Left lung (tissue), 4 donors: ENCODE measurements at regions not wholly inside any gene's neighbourhood (a gene's known extent, or its start where the extent isn't known, plus 50 kb on each side); places are given as distances from the start of the nearest gene placed in this dataset.
"Not testable (repeated sequence)": the region's sequence is repeated elsewhere in the genome, so short reads cannot be mapped to it uniquely, and the experiment has no call there.

Experiments
- ATAC-seq: fragments of 200-7000 bp; cut with Tn5 transposase; one replicate; pipeline ENCODE4 v1.9.1; 2020; ENCODE audit warnings: moderate library complexity
- DNase-seq, 4 donors: peaks; one replicate each; pipeline ENCODE4 v3.0.0-alpha.2; 2013 to 2020
- H3K27ac ChIP-seq, 2 donors: fragments of 200-600 bp; sonication (generic) in 1 of 2; one replicate each; pipeline versions ENCODE4 v1.5.0 to v1.8.0; 2020 to 2021
- H3K27me3 ChIP-seq, 2 donors: fragments of 200-600 bp; sonication (generic) in 1 of 2; one replicate each; pipeline versions ENCODE4 v1.5.0 to v1.8.0; 2020 to 2021
- H3K36me3 ChIP-seq, 2 donors: fragments of 200-600 bp; sonication (generic) in 1 of 2; one replicate each; pipeline versions ENCODE4 v1.5.0 to v1.8.0; 2020 to 2021
- H3K4me1 ChIP-seq, 2 donors: fragments of 200-600 bp; one replicate each; pipeline ENCODE4 v1.8.0; 2021
- H3K4me3 ChIP-seq, 2 donors: fragments of 200-600 bp; sonication (generic) in 1 of 2; one replicate each; pipeline versions ENCODE4 v1.5.0 to v1.8.0; 2020 to 2021; ENCODE audit warnings: mild to moderate bottlenecking in 1 of 2
- H3K9me3 ChIP-seq, 2 donors: fragments of 200-600 bp; sonication (generic) in 1 of 2; one replicate each; pipeline versions ENCODE4 v1.5.0 to v1.8.0; 2020 to 2021
- CTCF ChIP-seq, 2 donors: fragments of 200-600 bp; sonication (generic) in 1 of 2; IDR thresholded peaks; one replicate each; pipeline versions ENCODE4 v1.5.0 to v1.8.0; 2021; ENCODE audit warnings: antibody characterized with exemption in 2 of 2
- intact Hi-C, 2 donors: fragments of 100-400 bp; cut with DNase I; formaldehyde crosslinking; loops; one replicate each; pipeline versions ENCODE4 v1.11.2 to v1.14.2; 2022
- donor health status: DM: no; HTN: yes; CAD: no.
- donor health status: DM: no; HTN: no; CAD: no.

GRCh38 chr13:106089261-106089980 lies 446.0 kb downstream of the EFNB2 start:
- intact Hi-C loops, result loop anchor here in 1 of 2 donors (10.0 kb wide), 1 partner anchor 445 kb away; the partner anchor contains the start of gene EFNB2
- no peak overlapping the region for H3K27ac ChIP-seq
- no peak for TF ChIP-seq CTCF (IDR thresholded peaks at IDR 0.05)

DNA sequence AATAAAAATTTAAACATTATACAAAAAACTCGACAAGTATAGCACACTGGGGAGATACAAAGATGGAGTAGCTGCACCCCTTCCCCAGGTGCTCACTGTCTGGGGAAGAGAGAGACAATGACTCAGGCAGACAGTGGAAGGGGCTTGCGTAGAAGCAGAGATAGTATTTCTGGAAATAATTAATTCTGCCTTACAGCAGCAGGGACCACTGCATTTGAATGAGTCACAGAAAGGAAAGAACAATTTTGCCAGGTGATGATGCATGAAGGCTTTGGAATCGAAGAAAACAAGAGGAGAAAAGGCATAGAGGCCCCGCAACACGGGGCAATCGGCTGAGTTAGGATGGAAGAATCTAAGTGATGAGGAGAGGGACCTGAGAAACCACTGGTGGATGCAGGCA lies 447.4 kb downstream of the EFNB2 start:
- intact Hi-C loops, result loop anchor here in 1 of 2 donors (10.0 kb wide), 1 partner anchor 447 kb away; the partner anchor contains the start of gene EFNB2
- no peak for DNase-seq

More at GRCh38 chr13:106089261-106089980, 446.0 kb downstream of the EFNB2 start:
- Histone ChIP-seq H3K9me3 (no peaks in the 10 kb centered on the region), H3K27me3 (no peaks in the 10 kb centered on the region), H3K4me1 (no peaks in the 10 kb centered on the region), H3K36me3 (no peaks in the 10 kb centered on the region), H3K4me3 (no peak overlapping the region)
- DNase-seq, result no peak
- ATAC-seq, result no peak

GRCh38 chr13:106087201-106087600 lies 448.3 kb downstream of the EFNB2 start:
- intact Hi-C loops, result loop anchor here in 1 of 2 donors (10.0 kb wide), 1 partner anchor 448 kb away; the partner anchor contains the start of gene EFNB2
- DNase-seq, result no peak
- H3K27ac ChIP-seq, result no peak overlapping the region

More for the DNA sequence above, 447.4 kb downstream of the EFNB2 start:
- Histone ChIP-seq H3K36me3 (no peaks in the 10 kb centered on the region), H3K27ac (no peak overlapping the region), H3K9me3 (no peaks in the 10 kb centered on the region), H3K4me3 (no peak overlapping the region), H3K4me1 (no peaks in the 10 kb centered on the region), H3K27me3 (no peaks in the 10 kb centered on the region)
- no peak for ATAC-seq
- no peak for TF ChIP-seq CTCF (IDR thresholded peaks at IDR 0.05)

GRCh38 chr13:106083620-106084350 lies 451.7 kb downstream of the EFNB2 start:
- ATAC-seq, result peak; percentile 96

More at GRCh38 chr13:106087201-106087600, 448.3 kb downstream of the EFNB2 start:
- H3K9me3 ChIP-seq, result no peaks in the 10 kb centered on the region
- H3K4me3 ChIP-seq, result no peak overlapping the region
- H3K36me3 ChIP-seq, result no peaks in the 10 kb centered on the region
- no peaks in the 10 kb centered on the region for H3K27me3 ChIP-seq
- no peak for TF ChIP-seq CTCF (IDR thresholded peaks at IDR 0.05)
- no peaks in the 10 kb centered on the region for H3K4me1 ChIP-seq
- no peak for ATAC-seq

GRCh38 chr13:106081221-106081620 lies 454.2 kb downstream of the EFNB2 start:
- not testable (repeated sequence) for H3K4me1 ChIP-seq, H3K9me3 ChIP-seq, H3K36me3 ChIP-seq, H3K4me3 ChIP-seq, DNase-seq, H3K27ac ChIP-seq, ATAC-seq, H3K27me3 ChIP-seq
- intact Hi-C loops, result loop anchor here in 1 of 2 donors (10.0 kb wide), 1 partner anchor 454 kb away; the partner anchor contains the start of gene EFNB2

More at GRCh38 chr13:106083620-106084350, 451.7 kb downstream of the EFNB2 start:
- H3K4me1 ChIP-seq, result no peaks in the 10 kb centered on the region
- H3K9me3 ChIP-seq, result no peaks in the 10 kb centered on the region
- intact Hi-C loops, result loop anchor here in 1 of 2 donors (10.0 kb wide), 1 partner anchor 451 kb away; the partner anchor contains the start of gene EFNB2
- no peak overlapping the region for H3K27ac ChIP-seq
- no peaks in the 10 kb centered on the region for H3K27me3 ChIP-seq
- peak; percentile 47 to 54 for TF ChIP-seq CTCF (IDR thresholded peaks at IDR 0.05)
- no peaks in the 10 kb centered on the region for H3K36me3 ChIP-seq
- H3K4me3 ChIP-seq, result no peak overlapping the region
- DNase-seq, result no peak
